PC-9 (cell line): ENCODE measurements at regions not wholly inside any gene's neighbourhood (a gene's known extent, or its start where the extent isn't known, plus 50 kb on each side); places are given as distances from the start of the nearest gene placed in this dataset.

Experiments used
- BruUV-seq: library from RNA; stranded (reverse); fragments of 400-500 nt; replicated peaks from 2 replicates; lab custom pipeline; 2021; lab: Mats Ljungman, UMichigan
- CTCF ChIA-PET: fragments of 300-600 bp; sonication (Branson Sonifier 250); formaldehyde crosslinking; loops from one replicate; lab custom pipeline; 2022; ENCODE audit warnings: antibody characterized with exemption; lab: Charles Lee
- POLR2A ChIA-PET: fragments of 300-600 bp; sonication (Branson Sonifier 250); formaldehyde crosslinking; loops from one replicate; lab custom pipeline; 2022; ENCODE audit warnings: antibody characterized with exemption; ENCODE audit not compliant: unreplicated experiment; lab: Charles Lee
- DNase-seq, 2 experiments: peaks; one replicate each; pipeline versions ENCODE4 v3.0.0 to v3.0.0-alpha.2; 2015 to 2022; ENCODE audit warnings: mixed read lengths in 1 of 2
- H2AFZ ChIP-seq: fragments of 200-600 bp; sonication (generic); 2 replicates; pipeline ENCODE4 v1.8.1; 2017; ENCODE audit warnings: antibody characterized with exemption
- H3F3A ChIP-seq: fragments of 200-600 bp; sonication (generic); 2 replicates; pipeline ENCODE4 v1.8.1; 2017; ENCODE audit warnings: antibody characterized with exemption, mild to moderate bottlenecking, low read depth; ENCODE audit not compliant: insufficient read depth
- H3K27ac ChIP-seq: fragments of 200-600 bp; sonication (generic); 2 replicates; pipeline ENCODE4 v1.6.1; 2016; ENCODE audit warnings: mixed run types
- H3K27me3 ChIP-seq: fragments of 200-600 bp; sonication (generic); 2 replicates; pipeline ENCODE4 v1.6.1; 2016; ENCODE audit warnings: low read depth, mixed run types; ENCODE audit not compliant: insufficient read depth
- H3K36me3 ChIP-seq: fragments of 200-600 bp; sonication (generic); 2 replicates; pipeline ENCODE4 v1.6.1; 2016; ENCODE audit warnings: low read depth, mixed run types
- H3K4me1 ChIP-seq: fragments of 200-600 bp; sonication (generic); replicated peaks from 2 replicates; pipeline ENCODE4 v1.6.1; 2016; ENCODE audit warnings: mixed run types; ENCODE audit not compliant: insufficient read depth
- H3K4me2 ChIP-seq: fragments of 200-600 bp; sonication (generic); 2 replicates; pipeline ENCODE4 v1.6.1; 2017; ENCODE audit warnings: mixed run types
- H3K4me3 ChIP-seq: fragments of 200-600 bp; sonication (generic); 2 replicates; pipeline ENCODE4 v1.6.1; 2016; ENCODE audit warnings: mixed run types
- H3K79me2 ChIP-seq: fragments of 200-600 bp; sonication (generic); 2 replicates; pipeline ENCODE4 v1.6.1; 2017; ENCODE audit warnings: low read depth, mixed run types
- H3K9me2 ChIP-seq: fragments of 200-600 bp; sonication (generic); 2 replicates; pipeline ENCODE4 v1.8.1; 2017; ENCODE audit warnings: mild to moderate bottlenecking; ENCODE audit not compliant: insufficient read depth
- H3K9me3 ChIP-seq: fragments of 200-600 bp; sonication (generic); 2 replicates; pipeline ENCODE4 v1.8.1; 2016; ENCODE audit warnings: low read depth; ENCODE audit not compliant: insufficient read depth
- H4K20me1 ChIP-seq: fragments of 200-600 bp; sonication (generic); 2 replicates; pipeline ENCODE4 v1.8.1; 2017; ENCODE audit not compliant: insufficient read depth
- CTCF ChIP-seq: fragments of 200-600 bp; sonication (generic); conservative IDR thresholded peaks from 2 replicates; pipeline ENCODE4 v1.6.1; 2017; ENCODE audit warnings: mixed run types, antibody characterized with exemption, mild to moderate bottlenecking, moderate library complexity
- EZH2 ChIP-seq: fragments of 200-600 bp; sonication (generic); IDR thresholded peaks from 2 replicates; pipeline ENCODE4 v1.8.0; 2017; ENCODE audit warnings: antibody characterized with exemption, low read depth
- intact Hi-C: fragments of 100-400 bp; cut with micrococcal nuclease; formaldehyde crosslinking; loops from one replicate; pipeline ENCODE4 v1.10.0; 2022; ENCODE audit not compliant: unreplicated experiment

- ChIA-PET POLR2A (no interaction called here), CTCF (no interaction called here)
- Histone ChIP-seq H4K20me1 (no peaks in the 10 kb centered on the region), H3K4me1 (no peaks in the 10 kb centered on the region), H2AFZ (no peak overlapping the region), H3K27me3 (peaks cover 89% of the 10 kb centered on the region), H3K79me2 (no peaks in the 10 kb centered on the region), H3K36me3 (no peaks in the 10 kb centered on the region), H3K4me3 (no peak overlapping the region), H3K27ac (no peak overlapping the region), H3K4me2 (no peak overlapping the region), H3K9me2 (no peaks in the 10 kb centered on the region), H3F3A (no peaks in the 10 kb centered on the region), H3K9me3 (no peaks in the 10 kb centered on the region)
- BruUV-seq = no TSS peak
- no peak for TF ChIP-seq CTCF
- no peak for TF ChIP-seq EZH2
- intact Hi-C loops = no loop called here
- no peak for DNase-seq
Observed at GRCh38 chr11:20213790-20214189, 53.5 kb upstream of the DBX1 start.

DNA sequence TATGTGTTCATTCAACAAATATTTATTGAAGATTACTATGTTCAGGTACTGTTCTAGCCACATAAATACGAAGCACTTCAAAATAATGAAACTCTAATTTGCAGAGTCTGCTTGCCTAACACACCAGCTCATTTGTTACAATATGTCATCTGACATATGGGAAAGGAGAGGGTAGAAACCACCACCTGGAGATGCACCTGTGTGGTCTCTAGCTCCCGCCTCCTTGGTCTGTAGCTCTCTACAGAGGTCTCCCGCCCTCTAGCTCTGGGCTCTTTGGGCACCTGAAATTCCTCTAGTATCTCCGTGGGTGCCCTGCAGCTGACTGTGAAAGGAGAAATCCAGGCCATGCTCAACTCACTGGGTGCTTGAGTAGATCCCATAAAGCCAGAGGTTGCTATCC lies 51.4 kb upstream of the DBX1 start:
- no TSS peak for BruUV-seq
- CTCF ChIA-PET = no interaction called here
- POLR2A ChIA-PET = no interaction called here

More for the DNA sequence above, 51.4 kb upstream of the DBX1 start:
- Histone ChIP-seq H3K36me3 (no peaks in the 10 kb centered on the region), H2AFZ (no peak overlapping the region), H3F3A (no peaks in the 10 kb centered on the region), H3K4me3 (no peak overlapping the region), H3K79me2 (no peaks in the 10 kb centered on the region), H3K9me3 (no peaks in the 10 kb centered on the region), H3K4me2 (no peak overlapping the region), H3K27ac (no peak overlapping the region), H3K27me3 (peaks cover 93% of the 10 kb centered on the region), H3K9me2 (no peaks in the 10 kb centered on the region), H3K4me1 (no peaks in the 10 kb centered on the region), H4K20me1 (no peaks in the 10 kb centered on the region)
- TF ChIP-seq CTCF = no peak
- no peak for TF ChIP-seq EZH2
- DNase-seq = no peak
- intact Hi-C loops = no loop called here
